Retina (tissue), 1 donor: ENCODE measurements at regions not wholly inside any gene's neighbourhood (a gene's known extent, or its start where the extent isn't known, plus 50 kb on each side); places are given as distances from the start of the nearest gene placed in this dataset.
"Not testable (repeated sequence)": the region's sequence is repeated elsewhere in the genome, so short reads cannot be mapped to it uniquely, and the experiment has no call there.

Experiments
- DNase-seq: peaks from one replicate; pipeline ENCODE4 v3.0.0-alpha.2; 2016

GRCh38 chr2:195534971-195535370, 122.1 kb upstream of the SLC39A10 start:
- no peak for DNase-seq

- no peak for DNase-seq
Measured at GRCh38 chr2:195533771-195534642, 123.0 kb upstream of the SLC39A10 start.

- DNase-seq = no peak
Measured at GRCh38 chr2:195532628-195533271, 124.3 kb upstream of the SLC39A10 start.

- DNase-seq = no peak
Measured at GRCh38 chr2:195532255-195532627, 124.8 kb upstream of the SLC39A10 start.

- no peak for DNase-seq
Measured at GRCh38 chr2:195531754-195532153, 125.3 kb upstream of the SLC39A10 start.

- DNase-seq = not testable (repeated sequence)
Measured at GRCh38 chr2:195523242-195523641, 133.8 kb upstream of the SLC39A10 start.

- no peak for DNase-seq
Measured at GRCh38 chr2:195521589-195521988, 135.4 kb upstream of the SLC39A10 start.

GRCh38 chr2:195520671-195521155, 136.3 kb upstream of the SLC39A10 start:
- DNase-seq = no peak

GRCh38 chr2:195515551-195515950, 141.5 kb upstream of the SLC39A10 start:
- no peak for DNase-seq

GRCh38 chr2:195514365-195514764, 142.7 kb upstream of the SLC39A10 start:
- no peak for DNase-seq

GRCh38 chr2:195513119-195513518, 143.9 kb upstream of the SLC39A10 start:
- DNase-seq = no peak

- no peak for DNase-seq
Measured at GRCh38 chr2:195509551-195509950, 147.5 kb upstream of the SLC39A10 start.

- DNase-seq = no peak
Measured at GRCh38 chr2:195508139-195508455, 148.9 kb upstream of the SLC39A10 start.

GRCh38 chr2:195507447-195508138, 149.4 kb upstream of the SLC39A10 start:
- no peak for DNase-seq

GRCh38 chr2:195505701-195506100, 151.3 kb upstream of the SLC39A10 start:
- no peak for DNase-seq

GRCh38 chr2:195503208-195503607, 153.8 kb upstream of the SLC39A10 start:
- no peak for DNase-seq

- no peak for DNase-seq
Measured at GRCh38 chr2:195501746-195502145, 155.3 kb upstream of the SLC39A10 start.

GRCh38 chr2:195500879-195501278, 156.1 kb upstream of the SLC39A10 start:
- no peak for DNase-seq

- DNase-seq = no peak
Measured at GRCh38 chr2:195498839-195499490, 158.1 kb upstream of the SLC39A10 start.

GRCh38 chr2:195498176-195498575, 158.8 kb upstream of the SLC39A10 start:
- DNase-seq = peak; percentile 7

GRCh38 chr2:195496991-195497390, 160.0 kb upstream of the SLC39A10 start:
- no peak for DNase-seq

- DNase-seq = no peak
Measured at GRCh38 chr2:195495966-195496365, 161.1 kb upstream of the SLC39A10 start.

- DNase-seq = no peak
Measured at GRCh38 chr2:195495351-195495750, 161.7 kb upstream of the SLC39A10 start.
